Stomach (tissue), 4 donors: ENCODE measurements at regions not wholly inside any gene's neighbourhood (a gene's known extent, or its start where the extent isn't known, plus 50 kb on each side); places are given as distances from the start of the nearest gene placed in this dataset.

Source experiments
- CTCF ChIP-seq, 7 experiments: fragments of 450-650 bp in 4 of 7; fragments of 200-600 bp in 3 of 7; sonication (generic) in 3 of 7; IDR thresholded peaks; one replicate each; pipeline ENCODE4 v1.5.1; 2016 to 2019; ENCODE audit warnings: antibody characterized with exemption in 7 of 7, control low read depth in 2 of 7, mild to moderate bottlenecking in 1 of 7
- POLR2A ChIP-seq, 4 donors: fragments of 450-650 bp; IDR thresholded peaks; one replicate each; pipeline ENCODE4 v1.6.1; 2016; ENCODE audit warnings: antibody characterized with exemption in 4 of 4, control low read depth in 2 of 4, mild to moderate bottlenecking in 1 of 4, moderate library complexity in 1 of 4
- POLR2AphosphoS5 ChIP-seq, 3 donors: sonication (generic); formaldehyde crosslinking; IDR thresholded peaks; one replicate each; pipeline ENCODE4 v1.6.1; 2016; ENCODE audit warnings: antibody characterized with exemption in 3 of 3

GRCh38 chr1:112255080-112255479 is 140.9 kb upstream of the CTTNBP2NL start:
- TF ChIP-seq POLR2A (IDR thresholded peaks at IDR 0.05) (no peak), CTCF (IDR thresholded peaks at IDR 0.05) (no peak), POLR2AphosphoS5 (IDR thresholded peaks at IDR 0.05) (no peak)
